K562 (cell line): ENCODE measurements at regions not wholly inside any gene's neighbourhood (a gene's known extent, or its start where the extent isn't known, plus 50 kb on each side); places are given as distances from the start of the nearest gene placed in this dataset.

Source experiments
- ATAC-seq: fragments of 200-7000 bp; cut with Tn5 transposase; 3 replicates; pipeline ENCODE4 v1.9.1; 2020; ENCODE audit warnings: moderate library complexity
- BruUV-seq: library from RNA; stranded (reverse); fragments of 400-500 nt; replicated peaks from 2 replicates; lab custom pipeline; 2021; lab: Mats Ljungman, UMichigan
- CTCF ChIA-PET: fragments of 300-600 bp; formaldehyde crosslinking; extraction: SDS; loops from one replicate; lab custom pipeline; 2021; ENCODE audit warnings: low intra/inter-chr PET ratio; lab: Yijun Ruan, JAX
- POLR2A ChIA-PET: fragments of 300-600, 350-650 bp; sonication (Branson Sonifier 250); formaldehyde crosslinking; extraction: SDS; loops from one replicate; lab custom pipeline; 2021; ENCODE audit warnings: antibody characterized with exemption, inconsistent platforms; lab: Yijun Ruan, JAX
- DNase-seq, 4 experiments: peaks; one replicate each; pipeline versions ENCODE4 v3.0.0 to v3.0.0-alpha.2; 2011 to 2018; ENCODE audit warnings: low spot score in 3 of 4, mixed read lengths in 3 of 4; ENCODE audit errors: extremely low read depth in 1 of 4
- FAIRE-seq: peaks from 2 replicates; lab custom pipeline; 2011; peaks lifted over from hg19 to GRCh38; lab: Jason Lieb, UNC
- H2AFZ ChIP-seq: 2 replicates; pipeline ENCODE4 v1.6.0; 2011; ENCODE audit warnings: low read depth, low read length, control low read depth, inconsistent platforms
- H3K27ac ChIP-seq: fragments of 200-600 bp; 3 replicates; pipeline ENCODE4 v1.8.0; 2011; ENCODE audit warnings: low read depth, mild to moderate bottlenecking, control low read depth, inconsistent platforms, low read length, moderate library complexity, mixed read lengths; ENCODE audit errors: extremely low read depth
- H3K27me3 ChIP-seq, 2 experiments: fragments of 300-600 bp in 1 of 2; 2 replicates in 1 of 2; 3 replicates in 1 of 2; pipeline versions ENCODE4 v1.6.0 to v1.8.0; 2011; ENCODE audit warnings: inconsistent platforms in 2 of 2, low read length in 2 of 2, mild to moderate bottlenecking in 1 of 2, mixed read lengths in 1 of 2, moderate library complexity in 1 of 2; ENCODE audit not compliant: control insufficient read depth in 2 of 2, insufficient read depth in 2 of 2
- H3K36me3 ChIP-seq: fragments of 300-600 bp; 3 replicates; pipeline ENCODE4 v1.8.0; 2011; ENCODE audit warnings: mild to moderate bottlenecking, low read length, inconsistent platforms; ENCODE audit not compliant: control insufficient read depth, insufficient read depth
- H3K4me1 ChIP-seq, 2 experiments: fragments of 200-600 bp in 1 of 2; replicated peaks in 1 of 2; 2 replicates in 1 of 2; 3 replicates in 1 of 2; pipeline versions ENCODE4 v1.5.1 to v1.8.0; 2011; ENCODE audit warnings: inconsistent platforms in 2 of 2, low read length in 2 of 2, mild to moderate bottlenecking in 1 of 2, mixed read lengths in 1 of 2, moderate library complexity in 1 of 2; ENCODE audit not compliant: control insufficient read depth in 2 of 2, insufficient read depth in 2 of 2
- H3K4me2 ChIP-seq: 2 replicates; pipeline ENCODE4 v1.6.1; 2011; ENCODE audit warnings: low read length, control low read depth, inconsistent platforms, mixed read lengths; ENCODE audit not compliant: insufficient read depth
- H3K4me3 ChIP-seq: fragments of 200-600 bp; sonication (generic), shearing (Covaris generic); 2 replicates; pipeline ENCODE4 v1.5.1; 2016; ENCODE audit warnings: control low read depth, inconsistent platforms
- H3K79me2 ChIP-seq: fragments of 200-600 bp; 3 replicates; pipeline ENCODE4 v1.8.0; 2011; ENCODE audit warnings: low read length, inconsistent platforms; ENCODE audit not compliant: control insufficient read depth, insufficient read depth
- H3K9ac ChIP-seq, 2 experiments: 2 replicates each; pipeline versions ENCODE4 v1.6.0 to v1.6.1; 2011; ENCODE audit warnings: low read depth in 2 of 2, low read length in 2 of 2, control low read depth in 1 of 2, inconsistent platforms in 1 of 2, mild to moderate bottlenecking in 1 of 2, mixed read lengths in 1 of 2; ENCODE audit not compliant: insufficient read depth in 1 of 2
- H3K9me1 ChIP-seq: one replicate; pipeline ENCODE4 v1.6.0; 2011; ENCODE audit warnings: inconsistent platforms, mild to moderate bottlenecking, low read length, moderate library complexity; ENCODE audit not compliant: control insufficient read depth, insufficient read depth
- H3K9me3 ChIP-seq: replicated peaks from 2 replicates; pipeline ENCODE4 v1.5.1; 2011; ENCODE audit warnings: low read depth, low read length, inconsistent platforms; ENCODE audit not compliant: control insufficient read depth, insufficient read depth
- H4K20me1 ChIP-seq: replicated peaks from 2 replicates; pipeline ENCODE4 v1.6.1; 2011; ENCODE audit warnings: low read length, inconsistent platforms, mixed read lengths; ENCODE audit not compliant: control insufficient read depth, insufficient read depth
- BDP1 ChIP-seq: IDR thresholded peaks from 3 replicates; pipeline ENCODE4 v1.6.1; 2011; ENCODE audit not compliant: insufficient read length, insufficient read depth
- DDX20 ChIP-seq: fragments of 450-650 bp; IDR thresholded peaks from 2 replicates; pipeline ENCODE4 v1.6.1; 2016; ENCODE audit warnings: missing genetic modification characterization, low read depth, mild to moderate bottlenecking, missing compliant biosample characterization, moderate library complexity
- RBM22 ChIP-seq: fragments of 200-400 bp; formaldehyde crosslinking; IDR thresholded peaks from 2 replicates; pipeline ENCODE4 v1.6.1; 2018; ENCODE audit warnings: low read length, low read depth; ENCODE audit not compliant: poor library complexity, severe bottlenecking
- RUNX1 ChIP-seq: sonication (generic); IDR thresholded peaks from 2 replicates; pipeline ENCODE4 v1.6.1; 2016; ENCODE audit warnings: antibody characterized with exemption, low read depth
- SMC3 ChIP-seq: conservative IDR thresholded peaks from 2 replicates; pipeline ENCODE4 v1.6.1; 2011; ENCODE audit warnings: low read depth, low read length, improper control_type of control experiment; ENCODE audit not compliant: insufficient read depth
- TCF7L2 ChIP-seq: fragments of 150-350 bp; IDR thresholded peaks from 2 replicates; pipeline ENCODE4 v1.6.1; 2016; ENCODE audit warnings: low read depth, mild to moderate bottlenecking, low read length, moderate library complexity
- WGBS: fragments of 100-300 bp; shearing (Covaris generic); methylation state at CpG from one replicate; pipeline ENCODE4 v1.1.6; 2016; ENCODE audit warnings: low coverage, mixed read lengths; ENCODE audit not compliant: insufficient coverage; ENCODE audit errors: missing lambda C conversion rate; 5-methylcytosine and 5-hydroxymethylcytosine counted together
- in situ Hi-C: fragments of 300-500 bp; cut with MboI; formaldehyde crosslinking; loops from 4 replicates; pipeline ENCODE4 v1.15.0; 2018; ENCODE audit warnings: inconsistent platforms, mixed read lengths
- intact Hi-C: fragments of 100-400 bp; cut with micrococcal nuclease; formaldehyde crosslinking; loops from 2 replicates; pipeline ENCODE4 v1.14.2; 2022
- TF ChIP-seq, protein P1 (sequence below): IDR thresholded peaks from 2 replicates; pipeline ENCODE4 v1.6.1; 2016; ENCODE audit warnings: missing genetic modification characterization, missing compliant biosample characterization
- TF ChIP-seq, protein P2 (sequence below), 3 experiments: IDR thresholded peaks in 2 of 3; conservative IDR thresholded peaks in 1 of 3; 2 replicates each; pipeline ENCODE4 v1.5.1; 2011 to 2012; ENCODE audit warnings: low read length in 3 of 3, mild to moderate bottlenecking in 3 of 3, control low read depth in 2 of 3, improper control_type of control experiment in 1 of 3, inconsistent platforms in 1 of 3, low read depth in 1 of 3, mixed read lengths in 1 of 3, moderate library complexity in 1 of 3; ENCODE audit not compliant: insufficient read depth in 2 of 3

DNA sequence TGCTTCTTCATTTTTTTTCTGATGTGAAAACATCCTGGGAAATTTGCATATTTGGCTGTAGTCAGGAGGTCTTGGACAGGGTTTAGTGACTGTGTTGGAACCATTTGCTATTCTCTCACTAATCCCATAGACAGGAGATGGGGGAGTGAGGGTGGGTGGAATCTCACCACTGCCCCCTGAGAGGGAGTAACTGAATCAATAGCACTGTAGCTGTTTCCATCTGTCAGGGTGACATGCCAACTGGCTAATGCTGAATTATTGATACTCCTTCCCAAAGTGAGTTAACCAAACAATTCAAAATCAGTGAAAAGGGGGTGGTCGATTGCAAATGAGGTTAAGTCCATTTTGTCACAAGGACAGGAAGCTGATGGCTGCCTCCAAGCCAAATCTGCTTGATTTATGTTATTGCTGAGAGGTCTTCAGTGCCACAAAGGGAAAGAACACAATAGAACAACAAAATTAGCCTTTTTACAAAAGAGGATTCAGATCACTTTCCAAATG, 55.1 kb upstream of the B3GAT2 start (continued):
- no peak for TF ChIP-seq TCF7L2
- no peak for TF ChIP-seq RUNX1
- no peak for TF ChIP-seq DDX20
- TF ChIP-seq, protein P1, sequence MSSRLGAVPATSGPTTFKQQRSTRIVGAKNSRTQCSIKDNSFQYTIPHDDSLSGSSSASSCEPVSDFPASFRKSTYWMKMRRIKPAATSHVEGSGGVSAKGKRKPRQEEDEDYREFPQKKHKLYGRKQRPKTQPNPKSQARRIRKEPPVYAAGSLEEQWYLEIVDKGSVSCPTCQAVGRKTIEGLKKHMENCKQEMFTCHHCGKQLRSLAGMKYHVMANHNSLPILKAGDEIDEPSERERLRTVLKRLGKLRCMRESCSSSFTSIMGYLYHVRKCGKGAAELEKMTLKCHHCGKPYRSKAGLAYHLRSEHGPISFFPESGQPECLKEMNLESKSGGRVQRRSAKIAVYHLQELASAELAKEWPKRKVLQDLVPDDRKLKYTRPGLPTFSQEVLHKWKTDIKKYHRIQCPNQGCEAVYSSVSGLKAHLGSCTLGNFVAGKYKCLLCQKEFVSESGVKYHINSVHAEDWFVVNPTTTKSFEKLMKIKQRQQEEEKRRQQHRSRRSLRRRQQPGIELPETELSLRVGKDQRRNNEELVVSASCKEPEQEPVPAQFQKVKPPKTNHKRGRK (tag), result no peak
- no peak for TF ChIP-seq RBM22

DNA sequence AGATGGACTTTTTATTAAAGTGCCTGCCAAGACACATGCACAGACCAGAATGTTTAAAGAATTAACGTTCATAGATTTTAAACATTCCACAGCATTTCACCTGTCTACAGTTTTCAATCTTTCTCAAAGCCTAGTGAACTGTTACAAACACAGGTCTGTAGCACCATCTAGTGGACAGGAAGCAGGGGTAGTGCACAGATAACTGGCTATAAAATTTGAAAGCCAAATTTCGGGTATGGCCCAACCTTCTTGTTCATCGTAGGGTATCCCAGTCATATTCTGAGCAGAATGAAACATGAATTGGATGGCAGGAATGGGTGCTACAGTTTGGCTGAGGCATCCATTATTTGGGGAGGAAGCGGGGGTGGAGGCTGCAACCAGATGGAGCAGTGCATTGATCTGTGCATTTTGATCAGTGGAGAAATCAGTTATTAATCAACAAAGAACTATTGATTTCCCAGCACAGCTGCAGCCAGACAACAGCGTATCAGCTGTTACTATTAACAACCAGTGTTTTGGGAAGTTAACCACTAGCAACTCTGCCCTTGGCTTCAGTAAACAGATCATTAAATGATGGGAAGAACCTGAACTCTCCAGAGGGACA, 56.1 kb upstream of the B3GAT2 start:
- POLR2A ChIA-PET, result interaction anchor here (0.6 kb wide), 1 partner anchor 36 kb away, joined by 3 read pairs; no protein-coding TSS in a partner anchor
- Histone ChIP-seq H3K9me1 (no peaks in the 10 kb centered on the region), H4K20me1 (no peaks in the 10 kb centered on the region), H3K9ac (no peak overlapping the region), H3K79me2 (no peaks in the 10 kb centered on the region), H3K36me3 (no peaks in the 10 kb centered on the region), H3K27me3 (no peaks in the 10 kb centered on the region), H3K9me3 (no peaks in the 10 kb centered on the region), H3K4me2 (no peak overlapping the region), H2AFZ (no peak overlapping the region), H3K4me3 (no peak overlapping the region), H3K4me1 (no peaks in the 10 kb centered on the region), H3K27ac (no peak overlapping the region)
- in situ Hi-C loops (no loop called here), intact Hi-C loops (loop anchor here (2.0 to 10.0 kb wide), 5 partner anchors 128 to 791 kb away; no protein-coding TSS in a partner anchor)
- peak; percentile 57 to 70 (median 64) for DNase-seq
- FAIRE-seq, result peak; percentile 87
- BruUV-seq, result no TSS peak
- CTCF ChIA-PET, result interaction anchor here (0.5 to 1.6 kb wide), 4 partner anchors 108 to 793 kb away, joined by 3 to 5 read pairs (median 4); no protein-coding TSS in a partner anchor
- WGBS, result 0% methylated on average over 5 of the region's 5 CpGs
- peak; percentile 93 for ATAC-seq
- TF ChIP-seq BDP1 (no peak), SMC3 (0 out of 2 replicates have a peak, but pooled peaks have one; percentile 32)
- TF ChIP-seq, protein P2, sequence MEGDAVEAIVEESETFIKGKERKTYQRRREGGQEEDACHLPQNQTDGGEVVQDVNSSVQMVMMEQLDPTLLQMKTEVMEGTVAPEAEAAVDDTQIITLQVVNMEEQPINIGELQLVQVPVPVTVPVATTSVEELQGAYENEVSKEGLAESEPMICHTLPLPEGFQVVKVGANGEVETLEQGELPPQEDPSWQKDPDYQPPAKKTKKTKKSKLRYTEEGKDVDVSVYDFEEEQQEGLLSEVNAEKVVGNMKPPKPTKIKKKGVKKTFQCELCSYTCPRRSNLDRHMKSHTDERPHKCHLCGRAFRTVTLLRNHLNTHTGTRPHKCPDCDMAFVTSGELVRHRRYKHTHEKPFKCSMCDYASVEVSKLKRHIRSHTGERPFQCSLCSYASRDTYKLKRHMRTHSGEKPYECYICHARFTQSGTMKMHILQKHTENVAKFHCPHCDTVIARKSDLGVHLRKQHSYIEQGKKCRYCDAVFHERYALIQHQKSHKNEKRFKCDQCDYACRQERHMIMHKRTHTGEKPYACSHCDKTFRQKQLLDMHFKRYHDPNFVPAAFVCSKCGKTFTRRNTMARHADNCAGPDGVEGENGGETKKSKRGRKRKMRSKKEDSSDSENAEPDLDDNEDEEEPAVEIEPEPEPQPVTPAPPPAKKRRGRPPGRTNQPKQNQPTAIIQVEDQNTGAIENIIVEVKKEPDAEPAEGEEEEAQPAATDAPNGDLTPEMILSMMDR (IDR thresholded peaks at IDR 0.05 in 2 of 3, conservative IDR thresholded peaks at IDR 0.05 in 1 of 3; ENCODE audit: insufficient read depth in 2 of 3, low read depth in 1 of 3, low read length in 3 of 3), result peak; percentile 64 to 76 (median 71)
